Uterus (tissue), 2 donors: ENCODE measurements at regions not wholly inside any gene's neighbourhood (a gene's known extent, or its start where the extent isn't known, plus 50 kb on each side); places are given as distances from the start of the nearest gene placed in this dataset.

Source experiments
- CTCF ChIP-seq, 4 experiments: fragments of 200-600 bp in 2 of 4; fragments of 450-650 bp in 2 of 4; sonication (generic) in 2 of 4; IDR thresholded peaks; one replicate each; pipeline ENCODE4 v1.5.1; 2016 to 2019; ENCODE audit warnings: antibody characterized with exemption in 4 of 4, mild to moderate bottlenecking in 2 of 4, moderate library complexity in 1 of 4
- POLR2A ChIP-seq, 2 donors: fragments of 450-650 bp; IDR thresholded peaks; one replicate each; pipeline ENCODE4 v1.6.1; 2016; ENCODE audit warnings: antibody characterized with exemption in 2 of 2, mild to moderate bottlenecking in 1 of 2, moderate library complexity in 1 of 2

- TF ChIP-seq CTCF (IDR thresholded peaks at IDR 0.05) (no peak), POLR2A (IDR thresholded peaks at IDR 0.05) (no peak)
Measured at GRCh38 chr14:104314251-104314941, 176.0 kb downstream of the KIF26A start.
